HEK293T (cell line): ENCODE measurements at regions not wholly inside any gene's neighbourhood (a gene's known extent, or its start where the extent isn't known, plus 50 kb on each side); places are given as distances from the start of the nearest gene placed in this dataset.

Experiments used
- CTCF ChIA-PET: fragments of 350-600 bp; formaldehyde crosslinking; extraction: SDS; loops from one replicate; lab custom pipeline; 2021; ENCODE audit warnings: antibody characterized with exemption, inconsistent platforms; lab: Yijun Ruan, JAX
- POLR2A ChIA-PET: fragments of 350-600 bp; formaldehyde crosslinking; extraction: SDS; loops from one replicate; lab custom pipeline; 2020; ENCODE audit warnings: antibody characterized with exemption, inconsistent platforms; lab: Yijun Ruan, JAX
- DNase-seq: peaks from one replicate; pipeline ENCODE4 v3.0.0; 2012; ENCODE audit warnings: mixed read lengths; ENCODE audit errors: extremely low spot score
- ARNT ChIP-seq: fragments of 450-650 bp; IDR thresholded peaks from 2 replicates; pipeline ENCODE4 v1.6.1; 2017; ENCODE audit warnings: mild to moderate bottlenecking
- BHLHE40 ChIP-seq: fragments of 450-650 bp; IDR thresholded peaks from 2 replicates; pipeline ENCODE4 v1.6.1; 2016; ENCODE audit warnings: mild to moderate bottlenecking, moderate library complexity, borderline replicate concordance
- CTBP1 ChIP-seq: fragments of 450-650 bp; IDR thresholded peaks from 2 replicates; pipeline ENCODE4 v1.6.1; 2016; ENCODE audit warnings: borderline replicate concordance
- ELF4 ChIP-seq: fragments of 450-650 bp; IDR thresholded peaks from 2 replicates; pipeline ENCODE4 v1.6.1; 2017; ENCODE audit warnings: antibody characterized with exemption
- FOXA1 ChIP-seq: fragments of 450-650 bp; IDR thresholded peaks from 2 replicates; pipeline ENCODE4 v1.6.1; 2016; ENCODE audit warnings: mild to moderate bottlenecking
- FOXK2 ChIP-seq: fragments of 450-650 bp; IDR thresholded peaks from 2 replicates; pipeline ENCODE4 v1.6.1; 2016; ENCODE audit warnings: mild to moderate bottlenecking
- FOXM1 ChIP-seq: fragments of 450-650 bp; IDR thresholded peaks from 2 replicates; pipeline ENCODE4 v1.6.1; 2017; ENCODE audit warnings: mild to moderate bottlenecking, borderline replicate concordance
- HDGF ChIP-seq: fragments of 450-650 bp; IDR thresholded peaks from 2 replicates; pipeline ENCODE4 v1.6.1; 2017; ENCODE audit warnings: antibody characterized with exemption, borderline replicate concordance
- L3MBTL2 ChIP-seq: fragments of 450-650 bp; conservative IDR thresholded peaks from 2 replicates; pipeline ENCODE4 v1.6.1; 2016; ENCODE audit warnings: mild to moderate bottlenecking
- LEF1 ChIP-seq: fragments of 450-650 bp; IDR thresholded peaks from 2 replicates; pipeline ENCODE4 v1.6.1; 2017; ENCODE audit warnings: mild to moderate bottlenecking, borderline replicate concordance
- NFRKB ChIP-seq: fragments of 450-650 bp; IDR thresholded peaks from 2 replicates; pipeline ENCODE4 v1.6.1; 2016; ENCODE audit warnings: mild to moderate bottlenecking, moderate library complexity
- SP1 ChIP-seq: fragments of 450-650 bp; IDR thresholded peaks from 2 replicates; pipeline ENCODE4 v1.6.1; 2017
- SUZ12 ChIP-seq: fragments of 450-650 bp; IDR thresholded peaks from 2 replicates; pipeline ENCODE4 v1.6.1; 2016; ENCODE audit warnings: mild to moderate bottlenecking
- TARDBP ChIP-seq: fragments of 450-650 bp; IDR thresholded peaks from 2 replicates; pipeline ENCODE4 v1.6.1; 2016
- ZNF384 ChIP-seq: fragments of 450-650 bp; IDR thresholded peaks from 2 replicates; pipeline ENCODE4 v1.6.1; 2016
- TF ChIP-seq, protein P1 (sequence below): fragments of 450-650 bp; IDR thresholded peaks from 2 replicates; pipeline ENCODE4 v1.6.1; 2016

- CTCF ChIA-PET, result no interaction called here
- TF ChIP-seq SP1 (no peak), FOXM1 (no peak), HDGF (no peak), BHLHE40 (no peak), ARNT (no peak), ELF4 (no peak), LEF1 (no peak), FOXA1 (no peak), SUZ12 (no peak), TARDBP (no peak), L3MBTL2 (no peak), ZNF384 (no peak), CTBP1 (no peak), NFRKB (no peak), FOXK2 (no peak)
- TF ChIP-seq, protein P1, sequence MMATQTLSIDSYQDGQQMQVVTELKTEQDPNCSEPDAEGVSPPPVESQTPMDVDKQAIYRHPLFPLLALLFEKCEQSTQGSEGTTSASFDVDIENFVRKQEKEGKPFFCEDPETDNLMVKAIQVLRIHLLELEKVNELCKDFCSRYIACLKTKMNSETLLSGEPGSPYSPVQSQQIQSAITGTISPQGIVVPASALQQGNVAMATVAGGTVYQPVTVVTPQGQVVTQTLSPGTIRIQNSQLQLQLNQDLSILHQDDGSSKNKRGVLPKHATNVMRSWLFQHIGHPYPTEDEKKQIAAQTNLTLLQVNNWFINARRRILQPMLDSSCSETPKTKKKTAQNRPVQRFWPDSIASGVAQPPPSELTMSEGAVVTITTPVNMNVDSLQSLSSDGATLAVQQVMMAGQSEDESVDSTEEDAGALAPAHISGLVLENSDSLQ, result no peak
- DNase-seq, result no peak
- POLR2A ChIA-PET, result no interaction called here
These were observed 85.0 kb upstream of the ADRA2C start for GRCh38 chr4:3681191-3681590.

DNA sequence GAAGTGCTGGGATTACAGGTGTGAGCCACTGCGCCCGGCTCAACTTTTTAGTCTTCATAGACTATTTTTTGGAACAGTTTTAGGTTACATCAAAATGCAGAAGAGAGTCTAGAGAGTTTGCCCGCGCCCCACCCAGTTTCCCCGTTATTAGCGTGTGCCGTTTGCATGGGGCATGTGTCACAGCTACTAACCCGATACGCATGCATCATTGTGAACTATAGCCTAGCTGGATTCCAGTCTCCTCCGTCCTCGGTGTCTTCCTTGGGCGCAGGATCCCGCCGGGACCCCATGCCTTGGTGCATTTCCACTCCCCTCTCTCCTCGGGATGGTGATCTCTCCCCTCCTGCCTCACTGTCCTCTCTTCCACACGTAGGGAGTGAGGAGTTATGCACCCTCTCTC lies 85.5 kb upstream of the ADRA2C start:
- TF ChIP-seq FOXA1 (no peak), NFRKB (no peak), TARDBP (no peak), BHLHE40 (no peak), CTBP1 (no peak), ELF4 (no peak), FOXM1 (no peak), SP1 (no peak), LEF1 (no peak), ARNT (no peak), SUZ12 (no peak), ZNF384 (no peak), L3MBTL2 (no peak), HDGF (no peak), FOXK2 (no peak)
- TF ChIP-seq, protein P1, result no peak
- no peak for DNase-seq
- ChIA-PET POLR2A (no interaction called here), CTCF (no interaction called here)

DNA sequence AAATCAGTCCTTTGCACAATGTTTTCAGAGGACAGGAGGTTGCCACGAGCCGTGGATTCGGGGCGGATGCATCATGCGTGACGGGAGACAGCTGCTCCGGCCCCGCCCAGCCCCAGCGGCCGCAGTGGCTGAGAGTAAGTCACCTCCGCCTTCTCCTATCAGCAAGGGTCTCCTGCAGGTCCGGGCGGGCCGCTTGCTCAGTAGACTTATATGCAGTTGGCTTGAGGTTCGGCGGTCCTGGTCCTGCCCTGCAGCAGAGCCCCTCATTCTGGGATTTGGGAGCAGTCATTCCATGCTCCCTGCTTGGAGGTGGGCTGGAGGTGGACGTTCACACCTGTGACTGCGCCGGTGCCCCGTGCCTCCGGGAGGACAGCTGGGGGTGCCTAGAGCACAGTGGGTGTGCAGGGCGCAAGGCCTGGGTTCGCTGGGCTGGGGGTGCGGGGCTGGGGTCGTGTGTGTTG lies 86.3 kb upstream of the ADRA2C start:
- no peak for DNase-seq
- CTCF ChIA-PET, result interaction anchor here (0.6 kb wide), 1 partner anchor 172 kb away, joined by 5 read pairs; no protein-coding TSS in a partner anchor
- POLR2A ChIA-PET, result no interaction called here
- TF ChIP-seq CTBP1 (no peak), FOXA1 (no peak), FOXK2 (no peak), L3MBTL2 (no peak), SUZ12 (no peak)
- TF ChIP-seq, protein P1, result no peak

- TF ChIP-seq FOXM1 (no peak), BHLHE40 (no peak), SP1 (no peak), LEF1 (no peak)
- ChIA-PET POLR2A (no interaction called here), CTCF (interaction anchor here (0.6 kb wide), 1 partner anchor 171 kb away, joined by 5 read pairs; no protein-coding TSS in a partner anchor)
These were observed 86.9 kb upstream of the ADRA2C start for GRCh38 chr4:3679071-3679825.

DNA sequence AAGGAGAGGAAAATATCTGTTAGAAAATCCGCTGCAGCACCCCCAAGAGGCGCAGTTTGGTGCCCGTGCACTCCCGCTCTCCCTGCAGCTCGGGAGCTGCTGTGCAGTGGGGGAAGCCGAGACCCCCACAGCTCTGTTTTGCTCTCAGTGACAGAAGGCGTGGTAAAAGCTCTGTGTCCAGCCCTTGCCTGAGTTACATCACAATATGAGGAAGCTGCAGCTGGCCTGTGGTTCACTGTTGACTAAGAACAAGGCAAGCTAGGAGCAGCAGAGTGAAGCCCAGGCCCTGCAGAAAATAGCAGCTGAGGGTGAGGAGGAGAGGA lies 88.5 kb upstream of the ADRA2C start:
- DNase-seq, result no peak
- no peak for TF ChIP-seq CTBP1
- no peak for TF ChIP-seq HDGF
- TF ChIP-seq LEF1, result no peak
- TF ChIP-seq ARNT, result no peak
- no peak for TF ChIP-seq FOXK2
- ChIA-PET POLR2A (no interaction called here), CTCF (interaction anchor here (0.6 kb wide), 1 partner anchor 203 kb away, joined by 4 read pairs; no protein-coding TSS in a partner anchor)

More at GRCh38 chr4:3679071-3679825, 86.9 kb upstream of the ADRA2C start:
- no peak for DNase-seq

DNA sequence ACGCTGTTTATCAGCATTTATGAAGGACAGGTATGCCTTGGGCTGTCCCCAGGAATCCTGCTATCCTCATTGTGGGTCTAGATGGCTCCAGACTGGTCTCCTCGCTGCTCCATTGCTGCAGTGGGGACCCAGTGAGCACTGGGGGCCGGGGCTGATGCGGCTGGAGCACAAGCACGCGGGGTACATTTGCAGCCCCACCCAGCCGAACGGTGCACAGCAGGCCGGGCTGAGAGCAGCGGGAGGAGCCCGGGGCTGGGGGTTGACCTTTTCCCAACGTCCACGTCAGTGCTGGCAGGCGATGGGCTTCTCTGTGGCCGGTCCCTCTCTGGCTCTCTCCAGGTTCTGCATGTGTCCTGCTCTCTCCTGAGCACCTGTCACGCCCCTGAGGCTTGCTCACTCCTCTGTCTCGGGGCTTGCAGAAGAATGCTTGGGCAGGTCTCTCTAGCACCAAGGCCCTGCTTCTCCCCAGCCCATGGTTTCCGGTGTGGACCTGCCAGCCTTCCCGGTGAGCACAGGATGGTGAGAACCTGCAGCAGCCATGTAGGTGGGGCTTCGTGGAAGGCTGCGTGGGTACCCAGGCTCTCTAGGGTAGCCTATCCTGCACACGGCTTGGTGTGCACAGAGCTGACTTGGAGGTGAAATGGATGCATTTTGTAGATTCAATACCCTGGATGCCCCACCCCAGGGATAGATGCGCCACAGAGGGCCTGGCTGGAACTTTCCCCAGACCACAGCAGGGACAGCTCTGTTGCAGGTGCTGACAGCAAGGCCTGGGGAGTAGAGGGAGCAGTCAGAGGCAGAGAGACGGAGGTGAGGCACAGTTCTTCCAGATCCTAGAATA lies 89.1 kb upstream of the ADRA2C start:
- POLR2A ChIA-PET, result no interaction called here
- DNase-seq, result no peak

More for the DNA sequence above, 89.1 kb upstream of the ADRA2C start:
- TF ChIP-seq ZNF384, result no peak
- TF ChIP-seq FOXM1, result no peak
- no peak for TF ChIP-seq TARDBP
- TF ChIP-seq BHLHE40, result no peak
- TF ChIP-seq L3MBTL2, result no peak
- no peak for TF ChIP-seq FOXA1
- TF ChIP-seq NFRKB, result no peak
- no peak for TF ChIP-seq ARNT
- no peak for TF ChIP-seq LEF1
- TF ChIP-seq CTBP1, result no peak
- no peak for TF ChIP-seq SP1
- no peak for TF ChIP-seq SUZ12
- TF ChIP-seq, protein P1, result no peak
- TF ChIP-seq ELF4, result no peak
- no peak for TF ChIP-seq HDGF
- TF ChIP-seq FOXK2, result no peak
- CTCF ChIA-PET, result interaction anchor here (0.6 kb wide), 1 partner anchor 203 kb away, joined by 4 read pairs; no protein-coding TSS in a partner anchor
